GM06990 (cell line): ENCODE measurements at regions not wholly inside any gene's neighbourhood (a gene's known extent, or its start where the extent isn't known, plus 50 kb on each side); places are given as distances from the start of the nearest gene placed in this dataset.

ENCODE experiments used
- DNase-seq: peaks from one replicate; pipeline ENCODE4 v3.0.0-alpha.2; 2011; ENCODE audit not compliant: insufficient read length; ENCODE audit errors: extremely low read depth
- H3K27me3 ChIP-seq: replicated peaks from 2 replicates; pipeline ENCODE4 v1.6.0; 2011; ENCODE audit warnings: low read length; ENCODE audit not compliant: control insufficient read depth, insufficient read depth
- H3K36me3 ChIP-seq: 2 replicates; pipeline ENCODE4 v1.5.1; 2011; ENCODE audit warnings: low read length; ENCODE audit not compliant: control insufficient read depth, insufficient read depth
- H3K4me3 ChIP-seq: replicated peaks from 2 replicates; pipeline ENCODE4 v1.5.1; 2011; ENCODE audit warnings: low read depth, mild to moderate bottlenecking, control low read depth, low read length
- TF ChIP-seq, protein P1 (sequence below): IDR thresholded peaks from 2 replicates; pipeline ENCODE4 v1.5.1; 2011; ENCODE audit warnings: low read length, control low read depth, mild to moderate bottlenecking, inconsistent platforms; ENCODE audit not compliant: insufficient read depth, poor library complexity, severe bottlenecking

GRCh38 chr17:36705283-36705795, 104.0 kb downstream of the MRM1 start:
- no peak for DNase-seq
- peaks cover 1% of the 10 kb centered on the region; the same call in 1 of the 2 replicates for H3K27me3 ChIP-seq
- no peaks in the 10 kb centered on the region for H3K36me3 ChIP-seq
- TF ChIP-seq, protein P1, sequence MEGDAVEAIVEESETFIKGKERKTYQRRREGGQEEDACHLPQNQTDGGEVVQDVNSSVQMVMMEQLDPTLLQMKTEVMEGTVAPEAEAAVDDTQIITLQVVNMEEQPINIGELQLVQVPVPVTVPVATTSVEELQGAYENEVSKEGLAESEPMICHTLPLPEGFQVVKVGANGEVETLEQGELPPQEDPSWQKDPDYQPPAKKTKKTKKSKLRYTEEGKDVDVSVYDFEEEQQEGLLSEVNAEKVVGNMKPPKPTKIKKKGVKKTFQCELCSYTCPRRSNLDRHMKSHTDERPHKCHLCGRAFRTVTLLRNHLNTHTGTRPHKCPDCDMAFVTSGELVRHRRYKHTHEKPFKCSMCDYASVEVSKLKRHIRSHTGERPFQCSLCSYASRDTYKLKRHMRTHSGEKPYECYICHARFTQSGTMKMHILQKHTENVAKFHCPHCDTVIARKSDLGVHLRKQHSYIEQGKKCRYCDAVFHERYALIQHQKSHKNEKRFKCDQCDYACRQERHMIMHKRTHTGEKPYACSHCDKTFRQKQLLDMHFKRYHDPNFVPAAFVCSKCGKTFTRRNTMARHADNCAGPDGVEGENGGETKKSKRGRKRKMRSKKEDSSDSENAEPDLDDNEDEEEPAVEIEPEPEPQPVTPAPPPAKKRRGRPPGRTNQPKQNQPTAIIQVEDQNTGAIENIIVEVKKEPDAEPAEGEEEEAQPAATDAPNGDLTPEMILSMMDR: no peak
- no peak overlapping the region for H3K4me3 ChIP-seq

- Histone ChIP-seq H3K27me3 (peaks cover 1% of the 10 kb centered on the region; the same call in 1 of the 2 replicates), H3K36me3 (no peaks in the 10 kb centered on the region), H3K4me3 (no peak overlapping the region)
- TF ChIP-seq, protein P1: peak; percentile 81
- no peak for DNase-seq
These were observed 104.7 kb downstream of the MRM1 start for GRCh38 chr17:36705874-36706731.

- Histone ChIP-seq H3K4me3 (no peak overlapping the region), H3K36me3 (no peaks in the 10 kb centered on the region), H3K27me3 (peaks cover 1% of the 10 kb centered on the region; the same call in 1 of the 2 replicates)
- DNase-seq: no peak
- TF ChIP-seq, protein P1: no peak
These were observed 106.5 kb downstream of the MRM1 start for GRCh38 chr17:36707904-36708303.

DNA sequence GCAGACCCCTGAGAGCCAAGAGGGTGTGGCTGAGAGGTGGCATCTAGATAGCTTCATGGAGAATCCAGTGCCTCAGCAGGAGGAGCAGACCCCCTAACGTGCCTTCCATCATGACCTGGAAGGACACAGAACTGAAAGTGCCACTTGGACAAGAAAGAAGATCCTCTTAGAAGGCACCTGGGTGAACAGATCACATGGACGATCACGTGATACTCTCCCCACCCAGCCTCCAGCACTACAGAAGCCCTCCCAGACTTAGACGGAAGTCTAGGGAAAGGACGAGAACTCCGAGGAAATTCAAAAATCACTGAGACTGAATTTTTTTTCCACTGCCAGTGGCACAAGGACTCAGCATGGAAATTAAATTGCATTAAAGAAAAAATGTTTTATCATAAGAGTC, 113.4 kb downstream of the MRM1 start:
- H3K27me3 ChIP-seq: no peaks in the 10 kb centered on the region

GRCh38 chr17:36715951-36716350, 114.6 kb downstream of the MRM1 start:
- TF ChIP-seq, protein P1: no peak
- Histone ChIP-seq H3K36me3 (no peaks in the 10 kb centered on the region), H3K4me3 (no peak overlapping the region), H3K27me3 (no peaks in the 10 kb centered on the region)
- DNase-seq: no peak

More for the DNA sequence above, 113.4 kb downstream of the MRM1 start:
- TF ChIP-seq, protein P1: no peak
- DNase-seq: no peak
- Histone ChIP-seq H3K36me3 (no peaks in the 10 kb centered on the region), H3K4me3 (no peak overlapping the region)
